ENCODE measurements at regions not wholly inside any gene's neighbourhood (a gene's known extent, or its start where the extent isn't known, plus 50 kb on each side); places are given as distances from the start of the nearest gene placed in this dataset.

- in situ Hi-C loops (cut with MboI) (no loop called here), intact Hi-C loops (cut with micrococcal nuclease) (no loop called here)
- no peak overlapping the region for H3K4me2 ChIP-seq (ENCODE audit: insufficient read depth, low read length)
- H3K4me3 ChIP-seq, result no peak overlapping the region
- no peaks in the 10 kb centered on the region for H3K36me3 ChIP-seq (ENCODE audit: control insufficient read depth, insufficient read depth, low read length)
- H3K9me1 ChIP-seq (ENCODE audit: control insufficient read depth, insufficient read depth, low read length), result no peaks in the 10 kb centered on the region
- WGBS (ENCODE audit: insufficient coverage, low coverage, missing lambda C conversion rate), result 0% methylated on average over 1 of the region's 1 CpG
- no peak overlapping the region for H2AFZ ChIP-seq (ENCODE audit: low read depth, low read length)
- TF ChIP-seq ZFP1 (CRISPR knock-in tag; IDR thresholded peaks at IDR 0.05), result no peak
- no peak for TF ChIP-seq ZNF165 (CRISPR knock-in tag; IDR thresholded peaks at IDR 0.05; ENCODE audit: borderline replicate concordance)
- no peak for TF ChIP-seq SRSF7 (optimal IDR thresholded peaks at IDR 0.05; ENCODE audit: low read depth, low read length)
- TF ChIP-seq ZNF785 (CRISPR knock-in tag; IDR thresholded peaks at IDR 0.05), result no peak
- TF ChIP-seq PREB (CRISPR knock-in tag; IDR thresholded peaks at IDR 0.05), result no peak
- no peak for TF ChIP-seq GATAD2B (IDR thresholded peaks at IDR 0.05; ENCODE audit: borderline replicate concordance)
- TF ChIP-seq PHF20 (IDR thresholded peaks at IDR 0.05; ENCODE audit: partially characterized antibody), result no peak
- no peak for TF ChIP-seq MTA2 (IDR thresholded peaks at IDR 0.05; ENCODE audit: low read depth)
- TF ChIP-seq MTA3 (IDR thresholded peaks at IDR 0.05; ENCODE audit: borderline replicate concordance), result no peak
- no peak for TF ChIP-seq PRPF4 (IDR thresholded peaks at IDR 0.05; ENCODE audit: insufficient read depth, low read depth, low read length, poor library complexity, severe bottlenecking)
- TF ChIP-seq ZC3H11A (IDR thresholded peaks at IDR 0.05; ENCODE audit: low read depth, low read length), result no peak
- TF ChIP-seq SNRNP70 (optimal IDR thresholded peaks at IDR 0.05; ENCODE audit: low read depth, low read length), result no peak
- TF ChIP-seq ZNF224 (CRISPR knock-in tag; IDR thresholded peaks at IDR 0.05), result no peak
- TF ChIP-seq PHB2 (IDR thresholded peaks at IDR 0.05; ENCODE audit: low read depth), result no peak
- no peak for TF ChIP-seq LARP7 (IDR thresholded peaks at IDR 0.05)
- no peak for TF ChIP-seq ZNF589 (CRISPR knock-in tag; IDR thresholded peaks at IDR 0.05; ENCODE audit: low read depth)
- H3K4me1 ChIP-seq (replicated peaks in 1 of 2; ENCODE audit: control insufficient read depth in 2 of 2, insufficient read depth in 2 of 2, low read length in 2 of 2), result no peaks in the 10 kb centered on the region
- H3K9ac ChIP-seq (ENCODE audit: insufficient read depth in 1 of 2, low read depth in 2 of 2, low read length in 2 of 2), result no peak overlapping the region
- no peak for FAIRE-seq
- ChIA-PET POLR2A (no interaction called here), CTCF (ENCODE audit: low intra/inter-chr PET ratio) (no interaction called here)
- H3K27me3 ChIP-seq (ENCODE audit: control insufficient read depth in 2 of 2, insufficient read depth in 2 of 2, low read length in 2 of 2), result no peaks in the 10 kb centered on the region
- no peak for DNase-seq (ENCODE audit: extremely low read depth in 1 of 4, low spot score in 3 of 4)
- H3K79me2 ChIP-seq (ENCODE audit: control insufficient read depth, insufficient read depth, low read length), result no peaks in the 10 kb centered on the region
- H3K9me3 ChIP-seq (replicated peaks; ENCODE audit: control insufficient read depth, insufficient read depth, low read depth, low read length), result no peaks in the 10 kb centered on the region; the same call in 1 of the 2 replicates
- no TSS peak for BruUV-seq (replicated peaks)
- no peak for ATAC-seq
- H3K27ac ChIP-seq (ENCODE audit: extremely low read depth, low read depth, low read length), result no peak overlapping the region
- H4K20me1 ChIP-seq (replicated peaks; ENCODE audit: control insufficient read depth, insufficient read depth, low read length), result no peaks in the 10 kb centered on the region
Measured at GRCh38 chr13:37357548-37357947, 241.0 kb downstream of the POSTN start.
